ENCODE measurements at regions not wholly inside any gene's neighbourhood (a gene's known extent, or its start where the extent isn't known, plus 50 kb on each side); places are given as distances from the start of the nearest gene placed in this dataset.
A peak's percentile ranks its signal among the peaks of the same experiment; 100 is the strongest.
"Not testable (repeated sequence)": the region's sequence is repeated elsewhere in the genome, so short reads cannot be mapped to it uniquely, and the experiment has no call there.

DNA sequence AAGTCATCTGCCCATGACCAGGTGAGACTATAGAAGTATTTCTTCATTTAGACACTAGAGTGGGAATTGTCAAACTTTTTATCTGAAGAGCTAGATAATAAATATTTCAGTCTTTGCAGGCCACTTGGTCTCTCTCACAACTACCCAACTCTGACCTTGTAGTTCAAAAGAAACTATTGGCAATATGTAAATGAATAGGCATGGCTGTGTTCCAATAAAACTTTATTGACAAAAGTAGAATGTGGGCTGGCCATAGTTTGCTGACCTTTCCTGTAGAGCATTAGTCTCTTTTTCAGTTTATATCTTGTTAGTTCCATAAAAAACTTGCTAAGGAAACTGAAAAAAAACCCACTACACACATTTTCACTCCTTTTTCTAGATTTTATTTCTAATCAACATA is 535.5 kb downstream of the PRR16 start:
- DNase-seq (ENCODE audit: low spot score): no peak

DNA sequence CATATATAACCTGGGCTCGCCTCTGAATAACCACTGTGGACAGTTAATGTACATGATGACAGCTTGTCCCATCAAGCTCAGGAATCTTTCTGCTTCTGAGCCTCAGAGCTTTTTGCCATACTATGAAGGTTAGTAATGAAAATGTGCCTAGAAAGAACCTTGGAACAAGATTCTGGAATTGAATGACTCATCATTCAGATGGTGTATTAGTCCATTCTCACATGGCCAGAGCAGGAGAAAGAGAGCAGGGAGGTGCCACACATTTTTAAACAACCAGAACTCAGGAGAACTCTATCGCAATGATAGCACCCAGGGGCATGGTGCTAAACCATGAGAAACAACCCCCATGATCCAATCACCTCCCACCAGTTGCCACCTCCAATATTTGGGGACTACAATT is 542.1 kb downstream of the PRR16 start:
- DNase-seq (ENCODE audit: low spot score): no peak

DNA sequence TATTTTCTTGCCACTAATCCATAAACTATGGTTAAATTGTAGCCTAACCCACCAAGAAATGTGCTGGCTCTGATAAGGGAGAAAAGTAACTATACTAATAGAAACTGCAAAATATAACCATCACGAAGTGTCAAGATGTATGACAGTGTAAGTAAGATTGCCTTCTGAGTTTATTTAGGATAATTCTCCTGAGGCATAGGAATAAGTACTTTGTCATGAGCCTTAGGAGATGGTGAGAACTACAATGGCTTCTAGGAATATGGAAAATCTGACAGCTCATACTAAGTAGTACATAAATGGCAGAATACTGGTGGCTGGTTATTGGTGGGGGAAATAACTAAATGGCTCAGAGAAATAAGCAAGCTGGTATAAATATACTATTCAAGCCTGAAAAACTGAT is 543.9 kb downstream of the PRR16 start:
- DNase-seq (ENCODE audit: low spot score): no peak

DNA sequence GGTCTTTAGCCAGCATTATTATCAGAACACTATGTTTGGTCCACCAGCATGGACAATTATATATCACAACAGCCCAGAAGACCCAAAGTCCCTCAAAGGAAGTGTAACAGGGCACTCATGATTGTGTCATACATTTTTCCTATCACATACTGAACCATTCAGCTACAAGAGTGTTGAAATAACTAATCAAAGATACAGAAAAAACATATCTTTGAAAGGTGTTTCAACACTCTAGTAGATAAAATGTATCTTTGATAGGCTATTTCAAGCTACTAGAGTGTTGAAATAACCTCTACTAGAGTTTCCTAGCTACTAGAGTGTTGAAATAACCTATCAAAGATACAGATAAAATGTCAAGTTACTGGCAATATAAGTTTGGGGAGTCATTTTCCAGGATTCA is 545.0 kb downstream of the PRR16 start:
- DNase-seq (ENCODE audit: low spot score): no peak

DNA sequence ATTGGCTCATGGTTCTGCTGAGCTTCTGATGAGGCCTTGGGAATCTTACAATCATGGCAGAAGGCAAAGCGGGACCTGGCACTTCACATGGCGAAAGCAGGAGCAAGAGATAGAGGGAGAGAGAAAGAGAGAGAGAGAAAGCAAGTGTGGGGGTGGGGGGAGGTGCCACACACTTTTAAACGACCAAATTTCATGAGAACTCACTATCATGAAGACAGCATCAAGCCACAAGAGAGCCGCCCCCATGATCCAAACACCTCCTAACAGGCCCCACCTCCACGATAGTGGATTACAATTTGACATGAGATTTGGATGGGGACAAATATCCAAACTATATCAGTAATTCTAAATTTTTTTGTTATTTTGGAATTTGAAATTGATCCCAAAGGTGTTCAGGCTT is 553.9 kb downstream of the PRR16 start:
- no peak for DNase-seq (ENCODE audit: low spot score)

DNA sequence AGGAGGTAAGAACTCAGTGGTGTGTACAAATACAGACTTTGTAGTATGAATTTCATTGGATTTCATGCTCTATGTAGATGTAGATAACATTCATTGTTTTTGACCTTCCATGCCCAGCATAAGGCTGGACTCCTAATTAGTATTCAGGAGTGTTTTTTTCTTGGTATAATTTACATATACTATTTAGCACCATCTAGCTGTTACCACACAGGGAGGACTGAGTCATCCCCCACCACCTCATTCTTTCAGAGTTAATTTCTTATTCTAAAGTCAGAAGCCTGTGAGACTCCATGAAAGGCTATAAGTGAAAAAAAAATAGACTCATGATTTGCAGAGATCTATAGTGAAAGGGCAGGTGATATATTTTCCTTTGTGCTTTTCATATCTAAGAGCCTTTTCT is 555.0 kb downstream of the PRR16 start:
- no peak for DNase-seq (ENCODE audit: low spot score)

DNA sequence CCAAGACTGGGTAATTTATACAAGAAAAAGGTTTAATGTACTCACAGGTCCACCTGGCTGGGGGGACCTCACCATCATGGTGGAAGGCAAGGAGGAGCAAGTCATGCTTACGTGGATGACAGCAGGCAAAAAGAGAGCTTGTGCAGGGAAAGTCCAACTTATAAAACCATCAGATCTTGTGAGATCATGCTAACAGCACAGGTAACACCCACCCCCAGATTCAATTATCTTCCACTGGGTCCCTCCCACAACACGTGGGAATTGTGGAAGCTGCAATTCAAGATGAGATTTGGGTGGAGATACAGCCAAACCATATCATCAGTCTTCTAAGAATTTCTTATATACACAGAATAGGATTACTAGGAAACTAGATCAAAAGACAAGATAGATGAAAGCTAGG is 555.6 kb downstream of the PRR16 start:
- DNase-seq (ENCODE audit: low spot score): no peak

DNA sequence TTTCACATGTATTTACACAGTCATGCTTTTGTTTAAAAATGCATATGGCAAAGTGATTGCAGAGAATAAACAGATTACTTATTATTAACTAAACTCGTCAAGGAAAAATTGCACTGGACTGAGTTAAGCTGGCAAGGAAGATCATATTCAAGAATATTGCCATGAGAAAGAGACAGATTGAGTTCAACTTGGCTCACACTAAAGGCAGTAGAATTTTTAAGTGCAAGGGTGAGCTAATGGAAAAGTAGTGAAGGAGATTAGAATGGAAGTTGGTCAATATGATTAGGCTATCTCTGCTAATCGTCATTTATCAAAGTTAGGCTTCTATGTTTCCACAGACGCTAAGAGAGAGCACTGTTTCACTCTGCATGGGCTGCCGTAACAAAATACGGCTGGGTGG is 557.6 kb downstream of the PRR16 start:
- peak; percentile 6 for DNase-seq (ENCODE audit: low spot score)

DNA sequence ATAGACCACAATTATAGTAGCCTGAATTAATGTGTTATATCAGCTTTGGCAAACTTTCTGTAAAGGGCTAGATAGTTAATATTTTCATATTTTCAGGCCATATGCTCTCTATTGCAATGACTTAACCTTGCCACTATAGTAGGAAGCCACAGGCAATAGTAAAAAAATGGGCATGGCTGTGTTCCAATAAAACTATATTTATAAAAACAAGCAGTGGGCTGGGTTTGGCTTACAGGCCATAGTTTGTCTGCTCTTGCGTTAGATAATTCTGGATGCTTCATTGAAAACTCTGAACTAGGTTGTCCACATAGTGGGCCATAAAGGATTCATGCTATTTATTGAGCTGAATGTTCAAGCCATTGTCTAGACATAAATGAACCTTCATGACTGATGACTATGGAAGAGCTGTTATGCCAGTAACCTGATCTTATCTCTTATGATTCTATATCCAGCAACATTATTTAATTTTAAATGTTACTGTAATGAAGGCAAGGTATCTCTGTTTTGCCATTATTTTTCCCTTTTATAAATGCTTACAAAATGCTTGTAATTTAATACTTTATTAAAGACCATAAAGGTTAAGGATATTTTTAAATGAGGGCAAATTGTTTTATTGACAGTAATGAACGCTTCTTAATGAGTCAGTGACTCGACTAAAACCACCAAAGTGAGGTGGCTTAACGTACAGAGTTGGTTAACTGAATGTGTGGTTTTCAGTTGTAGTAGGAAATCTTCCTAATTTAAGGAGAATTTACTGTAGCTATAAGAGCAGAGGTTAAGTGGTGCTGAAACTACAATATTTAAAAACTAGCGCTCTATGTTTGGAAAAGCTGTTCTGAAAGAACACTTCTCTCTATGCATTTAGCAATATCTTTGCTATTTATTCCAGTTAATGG is 560.6 kb downstream of the PRR16 start:
- no peak for DNase-seq (ENCODE audit: low spot score)

DNA sequence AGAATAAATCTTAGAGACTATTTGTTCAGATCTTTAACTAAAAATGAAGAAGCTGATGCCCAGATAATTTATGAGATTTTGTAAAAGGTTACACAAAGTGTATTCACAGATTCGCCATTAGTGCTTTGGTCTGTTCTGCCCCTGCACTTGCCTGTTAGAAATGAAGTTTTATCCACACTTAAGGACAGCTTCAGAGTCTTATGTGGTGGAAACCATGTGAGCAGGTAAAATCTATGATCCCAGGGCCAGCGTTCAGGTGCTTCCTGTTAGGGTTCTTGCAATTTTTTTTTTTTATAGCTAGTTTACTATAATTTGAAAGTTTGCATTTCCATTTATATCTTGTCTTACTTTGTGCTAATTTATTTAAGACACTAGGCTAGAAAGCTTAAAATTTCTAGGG is 561.6 kb downstream of the PRR16 start:
- DNase-seq (ENCODE audit: low spot score): no peak

DNA sequence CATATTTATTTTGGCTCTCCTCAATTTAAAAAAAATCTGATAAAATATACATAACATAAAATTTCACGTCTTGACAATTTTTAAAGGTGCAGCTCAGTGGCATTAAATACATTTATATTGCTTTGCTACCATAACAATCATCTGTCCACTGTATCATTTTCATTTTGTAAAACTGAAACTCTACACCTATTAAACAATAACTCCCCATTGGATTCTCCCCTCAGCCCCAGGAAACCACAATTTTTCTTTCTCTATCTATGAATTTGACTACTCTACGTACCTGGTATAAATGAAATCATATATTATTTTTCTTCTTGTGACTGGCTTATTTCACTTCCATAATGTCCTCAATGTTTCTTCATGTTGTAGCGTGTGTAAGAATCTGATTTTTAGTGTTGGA is 563.5 kb downstream of the PRR16 start:
- no peak for DNase-seq (ENCODE audit: low spot score)

DNA sequence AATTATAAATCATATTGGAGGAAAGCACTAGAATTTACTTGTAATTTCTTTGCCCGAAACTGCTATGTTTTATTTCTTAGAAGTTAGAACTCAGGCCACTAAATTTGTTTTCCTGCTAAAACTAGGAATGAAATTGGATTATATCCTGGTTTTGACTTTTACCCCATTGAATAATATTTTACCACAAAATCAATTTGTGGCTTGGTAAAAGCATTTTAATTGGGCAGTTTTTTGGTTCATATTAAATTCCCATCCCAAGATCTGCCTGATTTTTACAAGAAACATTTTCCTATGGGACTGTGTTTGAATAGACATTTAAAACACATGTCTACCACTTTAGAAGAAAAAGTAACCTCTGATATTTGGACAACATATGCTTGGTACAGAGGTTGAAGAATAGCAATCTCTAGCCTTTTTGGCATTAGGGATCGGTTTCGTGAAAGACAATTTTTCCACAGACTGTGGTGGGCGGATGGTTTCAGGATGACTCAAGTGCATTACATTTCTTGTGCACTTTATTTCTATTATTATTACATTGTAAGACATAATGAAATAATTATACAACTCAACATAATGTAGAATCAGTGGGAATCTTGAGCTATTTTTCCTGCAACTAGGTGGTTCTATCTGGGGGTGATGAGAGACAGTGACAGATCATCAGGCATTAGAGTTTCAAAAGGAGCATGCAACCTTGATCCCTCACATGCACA is 565.6 kb downstream of the PRR16 start:
- DNase-seq (ENCODE audit: low spot score): no peak

DNA sequence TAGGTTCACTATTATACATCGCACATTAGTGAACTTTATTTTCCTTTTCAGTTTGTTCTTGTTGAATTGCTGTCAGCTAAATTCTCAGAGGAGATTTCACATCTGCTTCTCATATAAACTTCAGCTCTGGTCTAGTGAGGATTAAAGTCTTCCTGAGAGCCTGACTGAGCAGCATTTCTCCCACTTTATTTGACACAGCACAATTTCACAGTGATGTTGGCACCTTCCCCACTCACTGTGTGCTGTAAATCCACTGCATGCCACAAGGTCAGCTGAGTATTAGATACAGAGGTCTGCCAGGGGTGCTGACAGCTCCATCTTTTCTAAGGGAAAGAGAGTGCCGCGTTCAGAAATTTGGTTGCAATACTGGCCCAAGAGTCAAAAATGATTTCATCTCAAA is 567.4 kb downstream of the PRR16 start:
- DNase-seq (ENCODE audit: low spot score): peak; percentile 96

DNA sequence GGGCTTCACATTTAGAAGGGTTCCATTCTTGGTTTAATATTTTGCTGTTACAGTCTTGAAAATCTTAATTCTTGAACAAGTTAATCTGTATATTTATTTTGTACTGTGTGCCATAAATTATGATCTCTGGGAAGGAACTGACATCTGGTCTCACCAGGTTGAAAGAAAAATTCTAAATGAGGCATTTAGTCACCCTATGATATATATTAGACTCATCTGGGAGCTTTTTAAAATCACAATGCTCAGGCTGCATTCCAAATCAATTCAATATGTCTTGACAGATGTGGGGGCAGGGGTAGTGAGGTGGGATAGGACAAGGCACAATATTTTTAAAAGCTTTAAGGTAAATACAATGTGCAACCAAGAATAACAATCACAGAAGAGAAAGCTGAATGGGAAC is 569.2 kb downstream of the PRR16 start:
- DNase-seq (ENCODE audit: low spot score): no peak

DNA sequence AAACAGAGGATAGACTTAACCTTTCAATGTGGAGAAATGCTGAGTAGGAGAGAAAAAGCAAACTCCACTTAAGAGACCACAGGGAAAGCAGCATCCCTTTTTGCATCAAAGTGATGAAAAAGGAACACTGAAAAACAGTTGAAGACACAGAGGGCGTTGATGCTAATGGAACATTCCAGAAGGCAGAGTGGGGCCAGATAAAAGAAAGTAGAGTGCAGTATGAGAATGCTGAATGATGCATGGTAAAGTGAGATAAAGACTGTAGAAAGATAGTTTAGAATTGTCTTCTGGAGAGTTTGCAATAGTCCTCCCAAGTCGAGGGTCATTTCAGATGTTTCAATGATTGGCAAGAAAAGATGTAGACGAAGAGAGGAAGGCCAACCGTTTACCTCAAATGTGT is 574.3 kb downstream of the PRR16 start:
- DNase-seq (ENCODE audit: low spot score): no peak

DNA sequence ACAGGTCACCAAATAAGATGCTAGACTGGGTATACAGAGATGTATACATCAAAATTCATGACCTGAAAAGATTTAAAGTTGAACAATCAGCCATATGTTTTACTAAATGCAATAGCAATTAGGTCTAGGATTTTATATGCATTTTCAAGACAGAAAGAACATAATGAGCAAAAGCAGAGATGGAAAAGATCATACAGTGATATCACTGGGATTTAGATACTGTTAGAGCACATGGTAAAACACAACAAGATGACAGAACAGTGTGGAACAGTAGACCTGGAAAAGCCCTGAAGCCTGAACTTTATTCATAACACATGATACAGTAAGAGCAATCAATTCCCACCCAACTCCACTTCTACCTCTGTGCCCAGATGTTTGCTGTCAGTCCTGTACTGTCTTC is 585.9 kb downstream of the PRR16 start:
- peak; percentile 34 for DNase-seq (ENCODE audit: low spot score)

DNA sequence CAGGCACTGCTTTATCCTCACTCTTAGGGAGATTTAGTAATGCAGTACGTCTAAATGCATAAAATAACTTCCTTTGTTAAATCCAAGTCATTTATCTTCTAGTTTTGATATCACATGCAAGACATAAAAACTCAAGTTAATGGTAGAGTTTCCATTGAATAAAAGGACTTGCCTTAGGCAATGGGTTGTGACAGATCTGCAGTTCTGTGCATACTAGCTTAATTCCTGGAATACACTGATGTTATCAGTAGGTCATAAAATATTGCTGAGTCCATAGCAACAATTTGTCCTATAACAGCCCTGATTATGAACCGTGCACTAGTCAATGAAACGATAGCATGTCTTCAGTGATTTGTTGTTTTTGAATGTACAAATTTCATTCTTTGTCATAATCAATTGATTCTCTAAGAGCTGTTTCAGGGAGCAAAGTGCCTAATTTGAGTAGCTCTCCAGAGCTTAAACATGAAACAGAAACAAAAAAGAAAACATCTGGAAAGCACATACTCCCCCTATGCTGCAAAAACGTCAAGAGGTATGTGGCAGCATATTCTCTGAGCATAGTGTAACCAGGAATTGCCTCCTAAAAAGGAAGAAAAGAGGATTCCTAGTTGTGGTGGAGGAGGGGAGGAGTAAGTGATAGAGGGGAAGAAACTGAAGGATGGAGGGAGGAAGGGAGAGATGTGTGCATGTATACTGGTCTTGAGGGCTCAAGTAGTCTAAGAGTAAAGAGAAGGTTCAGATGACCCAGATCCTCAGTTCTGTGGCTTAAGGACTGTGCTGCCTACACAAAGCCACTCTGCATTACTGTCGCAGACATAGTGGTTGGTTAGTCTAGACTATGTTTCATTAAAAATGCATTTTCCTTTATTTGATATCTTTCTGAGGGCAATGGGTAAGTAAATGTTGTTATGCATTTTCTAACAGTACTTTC is 589.2 kb downstream of the PRR16 start:
- DNase-seq (ENCODE audit: low spot score): peak; percentile 52

DNA sequence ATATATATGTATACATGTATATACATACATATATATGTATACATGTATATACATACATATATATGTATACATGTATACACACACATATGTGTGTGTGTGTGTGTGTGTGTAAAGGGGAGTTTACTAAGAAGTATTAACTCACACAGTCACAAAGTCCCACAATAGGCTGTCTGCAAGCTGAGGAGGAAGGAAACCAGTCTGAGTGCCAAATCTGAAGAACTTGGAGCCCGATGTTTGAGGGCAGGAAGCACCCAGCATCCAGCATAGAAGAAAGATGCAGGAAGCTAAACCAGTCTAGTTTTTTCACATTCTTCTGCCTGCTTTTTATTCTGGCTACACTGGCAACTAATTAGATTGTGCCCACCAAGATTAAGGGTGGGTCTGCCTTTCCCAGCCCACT is 591.5 kb downstream of the PRR16 start:
- no peak for DNase-seq (ENCODE audit: low spot score)

DNA sequence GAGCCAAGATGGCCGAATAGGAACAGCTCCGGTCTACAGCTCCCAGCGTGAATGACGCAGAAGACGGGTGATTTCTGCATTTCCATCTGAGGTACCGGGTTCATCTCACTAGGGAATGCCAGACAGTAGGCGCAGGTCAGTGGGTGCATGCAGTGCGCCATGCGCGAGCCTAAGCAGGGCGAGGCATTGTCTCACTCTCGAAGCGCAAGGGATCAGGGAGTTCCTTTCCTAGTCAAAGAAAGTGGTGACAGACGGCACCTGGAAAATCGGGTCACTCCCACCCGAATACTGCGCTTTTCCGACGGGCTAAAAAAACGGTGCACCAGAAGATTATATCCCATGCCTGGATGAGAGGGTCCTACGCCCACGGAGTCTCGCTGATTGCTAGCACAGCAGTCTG is 600.1 kb downstream of the PRR16 start:
- not testable (repeated sequence) for DNase-seq (ENCODE audit: low spot score)

DNA sequence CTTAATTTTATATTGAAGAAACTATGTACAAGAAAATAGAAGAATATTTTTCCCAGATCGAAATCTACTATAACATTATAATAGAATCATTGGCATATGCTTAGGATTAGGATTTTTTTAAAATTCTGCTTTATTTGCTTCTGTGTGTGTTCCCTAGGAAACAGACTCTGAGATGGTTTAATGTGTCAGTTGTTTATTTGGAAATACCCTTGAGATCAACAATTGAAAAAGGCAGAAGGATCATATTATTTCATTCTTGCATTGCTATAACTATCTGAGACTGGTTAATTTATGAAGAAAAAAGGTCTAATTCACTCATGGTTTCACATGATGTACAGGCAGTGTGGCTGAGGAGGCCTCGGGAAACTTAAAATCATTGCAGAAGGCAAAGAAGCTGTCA is 622.6 kb downstream of the PRR16 start:
- DNase-seq (ENCODE audit: low spot score): no peak

DNA sequence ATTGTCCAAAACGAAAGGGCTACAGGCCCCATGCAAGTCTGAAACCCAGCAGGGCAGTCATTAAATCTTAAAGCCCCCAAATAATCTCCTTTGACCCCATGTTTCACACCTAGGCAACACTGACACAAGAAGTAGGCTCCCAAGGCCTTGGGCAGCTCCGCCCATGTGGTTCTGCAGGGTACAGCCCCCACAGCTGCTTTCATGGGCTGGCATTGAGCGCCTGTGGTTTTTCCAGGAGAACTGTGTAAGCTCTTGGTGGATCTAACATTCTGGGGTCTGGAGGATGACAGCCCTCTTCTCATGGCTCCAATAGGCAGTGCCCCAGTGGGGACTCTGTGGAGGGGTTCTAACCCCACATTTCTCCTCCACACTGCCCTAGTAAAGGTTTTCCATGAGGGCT is 623.5 kb downstream of the PRR16 start:
- DNase-seq (ENCODE audit: low spot score): no peak

DNA sequence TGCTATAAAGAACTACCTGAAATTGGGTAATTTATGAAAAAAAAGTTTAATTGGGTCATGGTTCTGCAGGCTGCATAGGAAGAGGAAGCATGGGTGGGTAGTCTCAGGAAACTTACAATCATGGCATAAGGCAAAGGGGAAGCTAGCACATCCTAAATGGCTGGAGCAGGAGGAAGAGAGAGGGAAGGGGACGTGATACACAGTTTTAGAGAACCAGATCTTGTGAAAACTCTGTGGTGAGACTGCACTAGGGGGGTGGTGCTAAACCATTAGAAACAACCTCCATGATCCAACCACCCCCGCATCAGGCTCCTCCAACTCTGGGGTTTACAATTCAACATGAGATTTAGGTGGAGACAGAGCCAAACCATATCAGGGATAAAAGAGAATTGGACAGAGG is 624.2 kb downstream of the PRR16 start:
- DNase-seq (ENCODE audit: low spot score): no peak
